Activated CD4-positive, alpha-beta T cell treated with anti-CD3 and anti-CD28 coated beads for 36 hours (primary cell): ENCODE measurements at regions not wholly inside any gene's neighbourhood (a gene's known extent, or its start where the extent isn't known, plus 50 kb on each side); places are given as distances from the start of the nearest gene placed in this dataset.
"Not testable (repeated sequence)": the region's sequence is repeated elsewhere in the genome, so short reads cannot be mapped to it uniquely, and the experiment has no call there.

Experiments used
- ATAC-seq: fragments of 200-7000 bp; cut with Tn5 transposase; one replicate; pipeline ENCODE4 v1.10.0; 2021; ENCODE audit warnings: mild to moderate bottlenecking, moderate library complexity
- CTCF ChIA-PET: fragments of 350-600 bp; sonication (Branson Sonifier 250); formaldehyde crosslinking; loops from one replicate; lab custom pipeline; 2021; ENCODE audit warnings: antibody characterized with exemption; lab: Charles Lee
- POLR2A ChIA-PET: fragments of 350-600 bp; sonication (Branson Sonifier 250); formaldehyde crosslinking; loops from one replicate; lab custom pipeline; 2021; ENCODE audit warnings: antibody characterized with exemption, inconsistent platforms; lab: Charles Lee
- DNase-seq: peaks from one replicate; pipeline ENCODE4 v3.0.0-alpha.2; 2020
- H3K27ac Mint-ChIP-seq: one replicate; pipeline ENCODE4 v1.8.0; 2021; ENCODE audit warnings: mixed read lengths
- H3K27me3 Mint-ChIP-seq: one replicate; pipeline ENCODE4 v1.8.0; 2021; ENCODE audit warnings: mixed read lengths
- H3K36me3 Mint-ChIP-seq: one replicate; pipeline ENCODE4 v1.8.0; 2021; ENCODE audit warnings: low read depth, mixed read lengths
- H3K4me1 Mint-ChIP-seq: one replicate; pipeline ENCODE4 v1.8.0; 2021; ENCODE audit warnings: mixed read lengths
- H3K4me3 Mint-ChIP-seq: one replicate; pipeline ENCODE4 v1.8.0; 2021; ENCODE audit warnings: mild to moderate bottlenecking, moderate library complexity, mixed read lengths
- H3K9me3 Mint-ChIP-seq: one replicate; pipeline ENCODE4 v1.8.0; 2021; ENCODE audit warnings: low read depth, mixed read lengths
- intact Hi-C, 2 experiments: fragments of 100-400 bp; cut with DNase I in 1 of 2; cut with micrococcal nuclease in 1 of 2; formaldehyde crosslinking; loops; one replicate each; pipeline versions ENCODE4 v1.14.2 to v1.15.1; 2022 to 2024; cut with DNase I, micrococcal nuclease

GRCh38 chr4:137430171-137430570 is 102.1 kb downstream of the PCDH18 start:
- Mint-ChIP-seq H3K27ac (no peak overlapping the region), H3K4me1 (no peaks in the 10 kb centered on the region), H3K27me3 (no peaks in the 10 kb centered on the region), H3K9me3 (peaks cover 7% of the 10 kb centered on the region), H3K4me3 (no peak overlapping the region), H3K36me3 (no peaks in the 10 kb centered on the region)
- ATAC-seq (no peak), DNase-seq (no peak)
- ChIA-PET CTCF (no interaction called here), POLR2A (no interaction called here)
- intact Hi-C loops = no loop called here

- intact Hi-C loops = no loop called here
- ChIA-PET POLR2A (no interaction called here), CTCF (no interaction called here)
Measured at GRCh38 chr4:137427411-137427810, 104.9 kb downstream of the PCDH18 start.

GRCh38 chr4:137425281-137425680 is 107.0 kb downstream of the PCDH18 start:
- Mint-ChIP-seq H3K4me1 (no peaks in the 10 kb centered on the region), H3K4me3 (no peak overlapping the region), H3K27me3 (no peaks in the 10 kb centered on the region), H3K36me3 (no peaks in the 10 kb centered on the region), H3K27ac (no peak overlapping the region), H3K9me3 (peaks cover 10% of the 10 kb centered on the region)
- ChIA-PET CTCF (no interaction called here), POLR2A (no interaction called here)
- DNase-seq = no peak
- no peak for ATAC-seq
- intact Hi-C loops = no loop called here

More at GRCh38 chr4:137427411-137427810, 104.9 kb downstream of the PCDH18 start:
- no peak for ATAC-seq
- Mint-ChIP-seq H3K9me3 (peaks cover 9% of the 10 kb centered on the region), H3K4me1 (no peaks in the 10 kb centered on the region), H3K4me3 (no peak overlapping the region), H3K36me3 (no peaks in the 10 kb centered on the region), H3K27ac (no peak overlapping the region), H3K27me3 (no peaks in the 10 kb centered on the region)
- DNase-seq = no peak

- H3K4me3 Mint-ChIP-seq = no peak overlapping the region
- DNase-seq (no peak), ATAC-seq (no peak)
- ChIA-PET POLR2A (no interaction called here), CTCF (no interaction called here)
- H3K27ac Mint-ChIP-seq = no peak overlapping the region
- peaks cover 9% of the 10 kb centered on the region for H3K9me3 Mint-ChIP-seq
- intact Hi-C loops = no loop called here
- H3K27me3 Mint-ChIP-seq = no peaks in the 10 kb centered on the region
- H3K4me1 Mint-ChIP-seq = no peaks in the 10 kb centered on the region
- no peaks in the 10 kb centered on the region for H3K36me3 Mint-ChIP-seq
Measured at GRCh38 chr4:137422666-137423065, 109.6 kb downstream of the PCDH18 start.

- Mint-ChIP-seq H3K4me3 (no peak overlapping the region), H3K9me3 (peaks cover 9% of the 10 kb centered on the region), H3K4me1 (no peaks in the 10 kb centered on the region), H3K27me3 (no peaks in the 10 kb centered on the region), H3K36me3 (no peaks in the 10 kb centered on the region), H3K27ac (no peak overlapping the region)
- CTCF ChIA-PET = no interaction called here
- POLR2A ChIA-PET = no interaction called here
- DNase-seq (no peak), ATAC-seq (no peak)
- intact Hi-C loops = no loop called here
Measured at GRCh38 chr4:137421796-137422195, 110.5 kb downstream of the PCDH18 start.

GRCh38 chr4:137420901-137421396 is 111.3 kb downstream of the PCDH18 start:
- no peak for ATAC-seq
- intact Hi-C loops = no loop called here
- no peaks in the 10 kb centered on the region for H3K4me1 Mint-ChIP-seq
- peaks cover 10% of the 10 kb centered on the region for H3K9me3 Mint-ChIP-seq
- ChIA-PET POLR2A (no interaction called here), CTCF (no interaction called here)
- no peak overlapping the region for H3K27ac Mint-ChIP-seq
- DNase-seq = no peak
- H3K4me3 Mint-ChIP-seq = no peak overlapping the region
- no peaks in the 10 kb centered on the region for H3K36me3 Mint-ChIP-seq
- no peaks in the 10 kb centered on the region for H3K27me3 Mint-ChIP-seq

- H3K9me3 Mint-ChIP-seq = peaks cover 9% of the 10 kb centered on the region
- ChIA-PET CTCF (no interaction called here), POLR2A (no interaction called here)
- H3K27me3 Mint-ChIP-seq = no peaks in the 10 kb centered on the region
- DNase-seq = no peak
- no peak for ATAC-seq
- H3K4me1 Mint-ChIP-seq = no peaks in the 10 kb centered on the region
- no peak overlapping the region for H3K4me3 Mint-ChIP-seq
- no peak overlapping the region for H3K27ac Mint-ChIP-seq
- H3K36me3 Mint-ChIP-seq = no peaks in the 10 kb centered on the region
- intact Hi-C loops = no loop called here
Measured at GRCh38 chr4:137417676-137418075, 114.6 kb downstream of the PCDH18 start.

- Mint-ChIP-seq H3K9me3 (peaks cover 7% of the 10 kb centered on the region), H3K27me3 (no peaks in the 10 kb centered on the region), H3K4me1 (no peaks in the 10 kb centered on the region), H3K4me3 (no peak overlapping the region), H3K36me3 (no peaks in the 10 kb centered on the region), H3K27ac (no peak overlapping the region)
- POLR2A ChIA-PET = no interaction called here
- no peak for ATAC-seq
- DNase-seq = no peak
- CTCF ChIA-PET = interaction anchor here (0.6 kb wide), 1 partner anchor 642 kb away, joined by 3 read pairs; no protein-coding TSS in a partner anchor
- intact Hi-C loops = no loop called here
Measured at GRCh38 chr4:137414802-137415201, 117.5 kb downstream of the PCDH18 start.

GRCh38 chr4:137408527-137409177 is 123.6 kb downstream of the PCDH18 start:
- no peak for ATAC-seq
- Mint-ChIP-seq H3K27me3 (no peaks in the 10 kb centered on the region), H3K9me3 (peaks cover 5% of the 10 kb centered on the region), H3K4me1 (no peaks in the 10 kb centered on the region), H3K36me3 (no peaks in the 10 kb centered on the region), H3K4me3 (no peak overlapping the region), H3K27ac (no peak overlapping the region)
- ChIA-PET POLR2A (no interaction called here), CTCF (no interaction called here)
- intact Hi-C loops = no loop called here
- no peak for DNase-seq

GRCh38 chr4:137405833-137406232 is 126.5 kb downstream of the PCDH18 start:
- CTCF ChIA-PET, H3K27ac Mint-ChIP-seq, POLR2A ChIA-PET, H3K4me3 Mint-ChIP-seq, H3K36me3 Mint-ChIP-seq, H3K27me3 Mint-ChIP-seq, H3K9me3 Mint-ChIP-seq, ATAC-seq, intact Hi-C loops, H3K4me1 Mint-ChIP-seq, DNase-seq: not testable (repeated sequence)

- Mint-ChIP-seq H3K4me3 (no peak overlapping the region), H3K36me3 (no peaks in the 10 kb centered on the region)
- POLR2A ChIA-PET = no interaction called here
Measured at GRCh38 chr4:137394018-137394417, 138.3 kb downstream of the PCDH18 start.

GRCh38 chr4:137393044-137393443 is 139.2 kb downstream of the PCDH18 start:
- no peaks in the 10 kb centered on the region for H3K4me1 Mint-ChIP-seq
- DNase-seq (no peak), ATAC-seq (no peak)
- no peaks in the 10 kb centered on the region for H3K9me3 Mint-ChIP-seq
- CTCF ChIA-PET = interaction anchor here (0.8 kb wide), 1 partner anchor 1949 kb away, joined by 3 read pairs; no protein-coding TSS in a partner anchor
- H3K27me3 Mint-ChIP-seq = no peaks in the 10 kb centered on the region
- no peak overlapping the region for H3K4me3 Mint-ChIP-seq
- H3K27ac Mint-ChIP-seq = no peak overlapping the region
- intact Hi-C loops = no loop called here
- no peaks in the 10 kb centered on the region for H3K36me3 Mint-ChIP-seq
- POLR2A ChIA-PET = no interaction called here

More at GRCh38 chr4:137394018-137394417, 138.3 kb downstream of the PCDH18 start:
- intact Hi-C loops = no loop called here
- ATAC-seq = no peak
- Mint-ChIP-seq H3K9me3 (no peaks in the 10 kb centered on the region), H3K4me1 (no peaks in the 10 kb centered on the region), H3K27me3 (no peaks in the 10 kb centered on the region), H3K27ac (no peak overlapping the region)
- DNase-seq = no peak
- CTCF ChIA-PET = no interaction called here
